T follicular helper cell (primary cell): ENCODE measurements at regions not wholly inside any gene's neighbourhood (a gene's known extent, or its start where the extent isn't known, plus 50 kb on each side); places are given as distances from the start of the nearest gene placed in this dataset.

Experiments
- DNase-seq: peaks from one replicate; pipeline ENCODE4 v3.0.0-alpha.2; 2020; ENCODE audit warnings: low read depth

GRCh38 chr13:103284466-103284865 lies 218.2 kb upstream of the SLC10A2 start:
- no peak for DNase-seq

DNA sequence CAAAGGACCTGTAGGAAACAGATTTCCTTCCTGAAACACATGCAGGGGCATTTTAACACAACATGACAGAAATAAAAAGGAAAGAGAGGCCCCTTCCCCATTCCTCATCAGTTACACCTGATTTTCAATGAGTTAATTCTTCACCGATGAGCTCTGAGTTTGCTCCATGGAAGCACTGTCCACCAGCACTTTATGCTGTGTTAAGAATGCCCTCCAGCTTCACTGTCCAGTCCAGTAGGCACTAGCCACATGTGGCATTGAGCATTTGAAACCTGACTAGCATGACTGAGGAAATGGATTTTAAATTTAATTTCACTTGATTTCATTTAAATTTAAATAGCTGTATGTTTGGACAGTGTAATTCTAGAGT lies 217.2 kb upstream of the SLC10A2 start:
- no peak for DNase-seq

GRCh38 chr13:103282571-103283450 lies 216.6 kb upstream of the SLC10A2 start:
- no peak for DNase-seq

GRCh38 chr13:103277959-103278694 lies 211.9 kb upstream of the SLC10A2 start:
- DNase-seq = no peak

- no peak for DNase-seq
Measured at GRCh38 chr13:103276775-103277498, 210.7 kb upstream of the SLC10A2 start.

DNA sequence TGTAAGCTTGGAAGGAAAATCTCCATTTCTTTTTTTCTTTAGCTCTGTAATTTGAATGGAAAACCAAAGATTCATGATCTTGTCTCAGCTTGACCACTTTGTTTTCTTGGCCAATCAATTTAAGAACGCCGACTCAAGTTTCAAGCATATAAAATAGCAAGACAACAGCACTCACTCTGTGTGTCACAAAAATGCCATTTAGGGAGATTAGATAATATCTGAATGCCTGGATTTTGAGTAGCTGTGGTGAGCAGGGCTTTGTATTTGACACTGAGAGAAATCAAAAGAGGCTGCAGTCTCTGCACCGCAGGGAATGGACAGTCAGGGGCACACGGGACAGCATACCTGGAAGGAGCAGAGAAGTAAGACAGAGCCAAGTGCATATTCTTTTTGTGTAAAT lies 209.5 kb upstream of the SLC10A2 start:
- no peak for DNase-seq

- DNase-seq = no peak
Measured at GRCh38 chr13:103275081-103275480, 208.9 kb upstream of the SLC10A2 start.

GRCh38 chr13:103273825-103274224 lies 207.6 kb upstream of the SLC10A2 start:
- no peak for DNase-seq

- DNase-seq = no peak
Measured at GRCh38 chr13:103272770-103273169, 206.6 kb upstream of the SLC10A2 start.

DNA sequence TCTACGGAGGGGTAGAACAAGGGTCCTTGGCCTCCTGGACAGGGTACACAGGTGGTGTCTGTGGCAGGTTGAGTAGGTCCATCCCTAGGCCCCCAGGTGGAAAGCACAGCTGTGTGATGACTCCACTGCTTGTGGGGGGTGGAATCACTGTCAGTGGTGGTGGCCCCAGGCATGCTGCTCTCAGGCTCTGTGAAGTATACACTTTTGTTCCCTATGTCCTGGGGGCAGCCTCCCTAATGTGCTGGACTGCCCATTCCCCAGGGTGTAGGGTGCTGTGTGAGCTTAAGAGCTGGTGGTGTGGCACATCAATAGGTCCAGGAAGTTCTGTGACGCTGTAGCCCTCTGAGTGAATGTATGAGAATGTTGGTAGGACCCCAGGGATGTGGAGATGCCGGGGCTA lies 197.2 kb upstream of the SLC10A2 start:
- no peak for DNase-seq

DNA sequence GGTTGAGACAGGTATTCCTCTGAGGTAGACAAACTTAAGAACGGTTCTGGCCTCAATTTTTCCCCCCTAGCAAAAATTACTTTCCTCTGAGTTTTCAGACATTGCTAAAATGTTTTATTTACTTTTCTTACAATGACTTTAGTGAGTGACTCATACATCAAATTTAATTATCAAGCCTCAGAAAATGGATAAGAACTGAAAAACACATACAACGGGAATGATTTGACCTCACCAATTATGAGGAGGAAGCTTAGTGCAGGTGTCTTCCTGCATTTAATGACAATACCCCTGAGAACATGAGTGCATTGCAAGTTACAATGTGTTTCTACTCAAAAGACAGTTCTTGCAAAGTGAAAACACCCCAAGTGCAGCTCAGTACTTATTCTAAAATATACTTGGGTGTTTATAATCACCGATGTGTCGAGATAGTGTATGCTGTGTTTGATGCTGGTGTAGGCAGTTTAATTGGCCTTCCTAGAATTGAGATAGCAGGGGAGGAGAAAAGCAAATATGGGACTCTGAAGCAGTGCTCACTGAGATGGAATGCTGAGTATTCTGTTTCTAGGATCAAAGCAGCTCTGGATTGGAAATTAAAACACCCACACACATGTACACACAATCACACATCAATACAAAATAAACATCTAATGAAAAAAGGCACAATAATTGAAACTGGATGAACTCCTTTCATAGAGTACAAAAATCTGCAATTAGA lies 189.5 kb upstream of the SLC10A2 start:
- no peak for DNase-seq

- DNase-seq = no peak
Measured at GRCh38 chr13:103250071-103250470, 183.9 kb upstream of the SLC10A2 start.

GRCh38 chr13:103246581-103247200 lies 180.5 kb upstream of the SLC10A2 start:
- no peak for DNase-seq

DNA sequence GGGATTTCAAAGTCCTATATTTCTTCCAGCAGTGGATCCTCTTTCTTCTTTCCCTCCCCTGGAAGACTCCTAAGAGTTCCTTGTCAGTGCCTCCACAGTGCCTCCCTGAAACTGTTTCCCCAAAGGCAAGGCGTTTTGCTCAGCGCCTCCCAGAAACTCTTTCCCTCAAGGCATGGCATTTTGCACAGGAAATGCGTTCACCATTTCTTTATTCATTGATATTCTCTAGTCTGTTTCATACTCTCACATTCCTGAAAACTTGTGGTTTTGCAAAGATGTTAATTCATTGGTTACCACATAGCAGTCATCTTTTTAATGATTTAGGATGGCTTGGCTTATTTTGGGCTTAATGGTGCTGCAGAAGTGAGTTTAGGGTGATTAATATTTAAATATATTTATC lies 177.3 kb upstream of the SLC10A2 start:
- DNase-seq = no peak

DNA sequence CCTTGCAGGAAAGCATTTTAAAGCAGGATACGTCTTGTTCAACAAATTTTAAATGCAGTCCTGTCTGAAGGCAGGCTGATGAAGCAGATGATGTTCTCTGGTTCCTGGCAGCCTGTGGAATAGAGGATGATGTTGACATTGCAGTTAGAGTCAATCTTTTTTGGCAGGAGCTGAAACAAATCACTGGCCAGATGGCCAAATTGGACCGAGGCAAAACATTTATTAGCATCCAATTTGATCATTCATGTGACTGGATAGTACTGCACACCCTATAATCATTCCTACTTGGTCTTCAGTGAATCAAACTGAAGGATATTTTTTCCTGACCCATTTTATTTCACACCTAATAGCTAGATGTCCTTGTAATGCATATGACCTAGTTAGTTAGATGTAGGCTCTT lies 172.2 kb upstream of the SLC10A2 start:
- DNase-seq = no peak

- no peak for DNase-seq
Measured at GRCh38 chr13:103236213-103236612, 170.0 kb upstream of the SLC10A2 start.

DNA sequence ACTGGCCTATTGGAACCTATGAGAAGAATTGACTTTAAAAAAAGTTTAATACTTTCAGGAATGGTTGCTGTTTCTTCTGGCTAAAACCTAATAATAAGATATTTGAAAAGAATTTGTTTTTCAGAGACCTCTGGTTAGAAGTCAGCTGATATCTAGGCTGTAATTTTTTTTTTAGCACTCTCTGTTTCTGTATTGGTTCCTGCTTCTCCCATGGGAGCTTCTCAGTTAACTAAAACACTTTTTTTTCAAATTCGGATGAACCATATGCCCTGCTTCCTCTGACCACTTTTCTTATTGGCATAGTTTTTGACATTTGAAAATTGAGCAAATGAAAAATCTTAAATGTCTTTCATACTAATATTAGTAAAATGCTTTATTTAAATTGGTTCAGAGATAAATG lies 163.5 kb upstream of the SLC10A2 start:
- no peak for DNase-seq

- DNase-seq = no peak
Measured at GRCh38 chr13:103224804-103225203, 158.6 kb upstream of the SLC10A2 start.

GRCh38 chr13:103222683-103223082 lies 156.5 kb upstream of the SLC10A2 start:
- DNase-seq = no peak

GRCh38 chr13:103218253-103218652 lies 152.0 kb upstream of the SLC10A2 start:
- DNase-seq = no peak

GRCh38 chr13:103213152-103213551 lies 146.9 kb upstream of the SLC10A2 start:
- DNase-seq = no peak

GRCh38 chr13:103210348-103210747 lies 144.1 kb upstream of the SLC10A2 start:
- DNase-seq = no peak
